IPS-18a (cell line): ENCODE measurements at regions not wholly inside any gene's neighbourhood (a gene's known extent, or its start where the extent isn't known, plus 50 kb on each side); places are given as distances from the start of the nearest gene placed in this dataset.
"Not testable (repeated sequence)": the region's sequence is repeated elsewhere in the genome, so short reads cannot be mapped to it uniquely, and the experiment has no call there.

Experiments
- H3K27ac ChIP-seq: one replicate; pipeline ENCODE4 v1.5.1; 2013; ENCODE audit warnings: low read length
- H3K27me3 ChIP-seq: one replicate; pipeline ENCODE4 v1.6.1; 2013; ENCODE audit warnings: mild to moderate bottlenecking, low read length; ENCODE audit not compliant: control insufficient read depth, insufficient read depth
- H3K36me3 ChIP-seq: one replicate; pipeline ENCODE4 v1.6.1; 2013; ENCODE audit warnings: low read depth, low read length; ENCODE audit not compliant: control insufficient read depth
- H3K4me1 ChIP-seq: one replicate; pipeline ENCODE4 v1.6.1; 2013; ENCODE audit warnings: low read depth, low read length; ENCODE audit not compliant: control insufficient read depth
- H3K4me3 ChIP-seq: one replicate; pipeline ENCODE4 v1.5.1; 2013; ENCODE audit warnings: low read length
- H3K9ac ChIP-seq: one replicate; pipeline ENCODE4 v1.6.1; 2013; ENCODE audit warnings: mild to moderate bottlenecking, low read length, moderate library complexity
- H3K9me3 ChIP-seq: one replicate; pipeline ENCODE4 v1.6.1; 2013; ENCODE audit warnings: low read depth, low read length; ENCODE audit not compliant: control insufficient read depth

GRCh38 chr9:78406933-78407332, 110.0 kb downstream of the PSAT1 start:
- Histone ChIP-seq H3K27ac (no peak overlapping the region), H3K4me3 (no peak overlapping the region)

GRCh38 chr9:78407636-78408312, 110.8 kb downstream of the PSAT1 start:
- Histone ChIP-seq H3K27me3 (no peaks in the 10 kb centered on the region), H3K9me3 (no peaks in the 10 kb centered on the region), H3K9ac (no peak overlapping the region), H3K27ac (no peak overlapping the region), H3K4me1 (peaks cover 15% of the 10 kb centered on the region), H3K36me3 (no peaks in the 10 kb centered on the region), H3K4me3 (no peak overlapping the region)

More at GRCh38 chr9:78406933-78407332, 110.0 kb downstream of the PSAT1 start:
- Histone ChIP-seq H3K9me3 (no peaks in the 10 kb centered on the region), H3K4me1 (peaks cover 15% of the 10 kb centered on the region), H3K27me3 (no peaks in the 10 kb centered on the region), H3K36me3 (no peaks in the 10 kb centered on the region), H3K9ac (no peak overlapping the region)

GRCh38 chr9:78408388-78408787, 111.5 kb downstream of the PSAT1 start:
- Histone ChIP-seq H3K9ac (no peak overlapping the region), H3K27ac (no peak overlapping the region), H3K27me3 (no peaks in the 10 kb centered on the region), H3K4me3 (no peak overlapping the region), H3K4me1 (peaks cover 15% of the 10 kb centered on the region), H3K9me3 (no peaks in the 10 kb centered on the region), H3K36me3 (no peaks in the 10 kb centered on the region)

DNA sequence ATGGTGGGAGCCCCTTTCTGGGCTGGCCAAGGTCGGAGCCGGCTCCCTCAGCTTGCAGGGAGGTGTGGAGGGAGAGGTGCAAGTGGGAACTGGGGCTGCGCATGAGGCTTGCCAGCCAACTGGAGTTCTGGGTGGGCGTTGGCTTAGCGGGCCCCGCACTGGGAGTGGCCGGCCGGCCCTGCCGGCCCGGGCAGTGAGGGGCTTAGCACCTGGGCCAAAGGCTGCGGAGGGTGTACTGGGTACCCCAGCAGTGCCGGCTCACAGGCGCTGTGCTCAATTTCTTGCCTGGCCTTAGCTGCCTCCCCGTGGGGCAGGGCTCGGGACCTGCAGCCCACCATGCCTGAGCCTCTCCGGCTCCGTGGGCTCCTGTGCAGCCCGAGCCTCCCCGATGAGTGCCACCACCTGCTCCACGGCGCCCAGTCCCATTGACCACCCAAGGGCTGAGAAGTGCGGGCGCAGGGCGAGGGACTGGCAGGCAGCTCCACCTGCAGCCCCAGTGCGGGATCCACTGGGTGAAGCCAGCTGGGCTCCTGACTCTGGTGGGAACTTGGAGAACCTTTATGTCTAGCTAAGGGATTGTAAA, 113.1 kb downstream of the PSAT1 start:
- H3K9ac ChIP-seq, H3K27ac ChIP-seq, H3K9me3 ChIP-seq, H3K36me3 ChIP-seq, H3K27me3 ChIP-seq, H3K4me3 ChIP-seq: not testable (repeated sequence)
- peaks cover 15% of the 10 kb centered on the region for H3K4me1 ChIP-seq

DNA sequence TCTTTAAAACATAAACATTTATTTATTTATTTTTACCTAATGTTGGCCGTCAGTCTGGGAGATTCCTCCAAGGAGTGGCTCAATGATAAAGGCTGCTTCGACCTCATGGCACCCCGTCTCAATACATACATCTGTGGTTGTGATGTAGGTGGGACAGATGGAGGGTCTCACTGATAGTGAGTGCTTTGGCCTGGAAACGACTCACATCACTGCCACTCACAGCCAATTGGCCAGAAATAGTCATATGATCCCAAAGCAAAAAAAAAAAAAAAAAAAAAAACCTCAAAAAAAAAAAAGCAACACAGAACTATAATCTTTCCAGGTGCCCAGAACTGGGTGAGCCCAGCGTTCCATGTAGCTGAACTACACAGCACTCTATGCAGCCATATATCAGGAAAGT, 125.4 kb downstream of the PSAT1 start:
- Histone ChIP-seq H3K9me3 (no peaks in the 10 kb centered on the region), H3K4me3 (no peak overlapping the region), H3K27ac (no peak overlapping the region), H3K9ac (no peak overlapping the region), H3K36me3 (no peaks in the 10 kb centered on the region), H3K27me3 (no peaks in the 10 kb centered on the region), H3K4me1 (no peaks in the 10 kb centered on the region)

DNA sequence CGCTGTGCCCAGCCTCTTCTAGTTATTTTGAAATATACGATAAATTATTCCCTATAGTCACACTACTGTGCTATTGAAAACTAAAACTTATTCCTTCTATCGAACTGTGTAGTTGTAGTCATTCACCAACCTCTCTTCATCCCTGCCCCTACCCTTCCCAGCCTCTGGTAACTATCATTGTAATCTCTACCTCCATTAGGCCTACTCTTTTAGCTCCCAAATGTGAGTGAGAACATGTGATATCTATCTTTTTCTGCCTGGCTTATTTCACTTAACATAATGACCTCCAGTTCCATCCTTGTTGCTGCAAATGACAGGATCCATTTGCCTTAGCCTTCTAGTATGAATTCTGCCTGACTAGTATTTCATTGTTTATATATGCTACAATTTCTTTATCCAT, 127.4 kb downstream of the PSAT1 start:
- H3K4me1 ChIP-seq = no peaks in the 10 kb centered on the region
- H3K27ac ChIP-seq = no peak overlapping the region
- H3K4me3 ChIP-seq = no peak overlapping the region
- H3K9me3 ChIP-seq = no peaks in the 10 kb centered on the region
- no peak overlapping the region for H3K9ac ChIP-seq
- no peaks in the 10 kb centered on the region for H3K36me3 ChIP-seq
- H3K27me3 ChIP-seq = no peaks in the 10 kb centered on the region

DNA sequence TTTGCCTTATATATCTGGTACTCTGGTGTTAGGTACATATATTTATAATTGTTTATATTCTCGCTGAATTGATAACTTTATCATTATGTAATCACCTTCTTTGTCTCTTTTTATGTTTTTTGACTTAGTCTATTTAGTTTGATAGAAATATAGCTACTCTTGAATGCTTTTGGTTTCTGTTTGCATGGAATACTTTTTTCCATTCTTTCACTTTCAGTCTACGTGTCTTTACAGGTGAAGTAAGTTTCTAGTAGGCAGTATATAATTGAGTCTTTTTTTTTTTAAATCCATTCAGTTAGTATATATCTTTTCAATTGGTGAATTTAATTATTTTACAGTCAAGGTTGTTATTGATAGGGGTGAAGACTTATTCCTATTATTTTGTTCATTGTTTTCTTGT, 131.7 kb downstream of the PSAT1 start:
- H3K4me3 ChIP-seq = no peak overlapping the region

GRCh38 chr9:78430387-78430786, 133.5 kb downstream of the PSAT1 start:
- H3K27ac ChIP-seq = no peak overlapping the region
- no peak overlapping the region for H3K9ac ChIP-seq
- H3K9me3 ChIP-seq = no peaks in the 10 kb centered on the region
- H3K36me3 ChIP-seq = no peaks in the 10 kb centered on the region
- no peaks in the 10 kb centered on the region for H3K27me3 ChIP-seq
- no peaks in the 10 kb centered on the region for H3K4me1 ChIP-seq
- no peak overlapping the region for H3K4me3 ChIP-seq

More for the DNA sequence above, 131.7 kb downstream of the PSAT1 start:
- H3K27ac ChIP-seq = no peak overlapping the region
- H3K36me3 ChIP-seq = no peaks in the 10 kb centered on the region
- H3K27me3 ChIP-seq = no peaks in the 10 kb centered on the region
- no peaks in the 10 kb centered on the region for H3K4me1 ChIP-seq
- no peaks in the 10 kb centered on the region for H3K9me3 ChIP-seq
- H3K9ac ChIP-seq = no peak overlapping the region

GRCh38 chr9:78431039-78431438, 134.1 kb downstream of the PSAT1 start:
- H3K4me1 ChIP-seq, H3K27me3 ChIP-seq, H3K36me3 ChIP-seq, H3K27ac ChIP-seq, H3K9me3 ChIP-seq, H3K4me3 ChIP-seq, H3K9ac ChIP-seq: not testable (repeated sequence)

- Histone ChIP-seq H3K27me3 (no peaks in the 10 kb centered on the region), H3K4me3 (no peak overlapping the region), H3K27ac (no peak overlapping the region), H3K9me3 (no peaks in the 10 kb centered on the region), H3K4me1 (peaks cover 36% of the 10 kb centered on the region), H3K9ac (no peak overlapping the region), H3K36me3 (no peaks in the 10 kb centered on the region)
These were observed 139.9 kb downstream of the PSAT1 start for GRCh38 chr9:78436873-78437272.

DNA sequence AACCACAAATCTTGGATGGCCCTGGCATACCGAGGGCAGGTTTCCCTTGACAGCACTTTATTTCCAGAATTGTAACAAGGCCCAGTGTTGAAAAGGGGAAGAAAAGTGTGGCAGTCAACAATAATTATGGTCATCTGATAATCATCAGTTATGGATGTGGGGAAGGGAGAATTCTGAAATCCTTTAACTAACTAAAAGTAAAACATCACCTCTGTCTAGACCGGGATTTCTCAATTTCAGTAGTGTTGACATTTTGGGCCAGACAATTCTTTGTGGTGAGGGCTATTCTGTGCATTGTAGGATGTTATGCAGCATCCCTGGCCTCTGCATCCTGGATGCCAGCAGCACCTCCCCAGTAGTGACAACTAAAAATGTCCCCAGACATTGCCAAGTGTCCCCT, 140.4 kb downstream of the PSAT1 start:
- no peaks in the 10 kb centered on the region for H3K36me3 ChIP-seq
- H3K4me3 ChIP-seq = no peak overlapping the region
- no peak overlapping the region for H3K9ac ChIP-seq
- no peaks in the 10 kb centered on the region for H3K9me3 ChIP-seq
- H3K27ac ChIP-seq = no peak overlapping the region
- H3K27me3 ChIP-seq = no peaks in the 10 kb centered on the region
- H3K4me1 ChIP-seq = peaks cover 36% of the 10 kb centered on the region

DNA sequence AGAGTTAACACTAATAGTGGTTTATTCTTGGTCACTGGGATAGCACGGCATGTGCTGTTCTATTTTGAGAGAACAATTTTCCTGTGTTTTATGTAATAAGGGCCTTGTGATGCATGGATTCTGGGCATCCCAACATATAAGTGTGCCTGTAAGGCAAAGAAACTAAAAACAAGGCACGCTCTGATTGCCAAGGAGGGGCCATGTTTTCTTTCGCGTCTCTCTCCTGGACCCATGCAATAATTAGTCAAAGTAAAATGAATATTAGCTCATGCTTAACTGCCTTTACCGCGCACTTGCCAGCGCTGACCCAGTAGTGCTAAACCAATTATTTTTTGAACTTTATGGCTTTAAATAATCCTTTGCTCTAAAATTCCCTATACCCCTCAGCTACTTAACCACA, 140.9 kb downstream of the PSAT1 start:
- Histone ChIP-seq H3K9me3 (no peaks in the 10 kb centered on the region), H3K4me1 (peaks cover 36% of the 10 kb centered on the region), H3K27ac (peak overlapping the region; percentile 14), H3K36me3 (no peaks in the 10 kb centered on the region), H3K9ac (no peak overlapping the region), H3K4me3 (no peak overlapping the region), H3K27me3 (no peaks in the 10 kb centered on the region)
